HUES6 (cell line): ENCODE measurements at regions not wholly inside any gene's neighbourhood (a gene's known extent, or its start where the extent isn't known, plus 50 kb on each side); places are given as distances from the start of the nearest gene placed in this dataset.
"Not testable (repeated sequence)": the region's sequence is repeated elsewhere in the genome, so short reads cannot be mapped to it uniquely, and the experiment has no call there.

ENCODE experiments used
- H3K27ac ChIP-seq: 2 replicates; pipeline ENCODE4 v1.7.0; 2013; ENCODE audit warnings: low read depth, mild to moderate bottlenecking, low read length, inconsistent platforms
- H3K27me3 ChIP-seq: 2 replicates; pipeline ENCODE4 v1.6.1; 2013; ENCODE audit warnings: low read length; ENCODE audit not compliant: control insufficient read depth, insufficient read depth
- H3K36me3 ChIP-seq: 2 replicates; pipeline ENCODE4 v1.6.1; 2013; ENCODE audit warnings: low read length; ENCODE audit not compliant: control insufficient read depth, insufficient read depth
- H3K4me1 ChIP-seq: 2 replicates; pipeline ENCODE4 v1.6.1; 2013; ENCODE audit warnings: low read length; ENCODE audit not compliant: control insufficient read depth, insufficient read depth
- H3K4me3 ChIP-seq: 2 replicates; pipeline ENCODE4 v1.5.1; 2013; ENCODE audit warnings: low read depth, low read length
- H3K9ac ChIP-seq: one replicate; pipeline ENCODE4 v1.6.1; 2013; ENCODE audit warnings: mild to moderate bottlenecking, low read length
- H3K9me3 ChIP-seq: 2 replicates; pipeline ENCODE4 v1.6.1; 2013; ENCODE audit warnings: low read depth, low read length; ENCODE audit not compliant: control insufficient read depth, insufficient read depth

GRCh38 chr13:69020120-69020519 is 1087.5 kb upstream of the ATXN8OS start:
- Histone ChIP-seq H3K27ac (no peak overlapping the region), H3K36me3 (no peaks in the 10 kb centered on the region), H3K9ac (no peak overlapping the region), H3K4me1 (no peaks in the 10 kb centered on the region), H3K9me3 (0 out of 2 replicates have a peak, but pooled peaks cover 3% of the 10 kb centered on the region), H3K4me3 (no peak overlapping the region), H3K27me3 (no peaks in the 10 kb centered on the region)

GRCh38 chr13:69018173-69018572 is 1089.5 kb upstream of the ATXN8OS start:
- not testable (repeated sequence) for H3K4me1 ChIP-seq, H3K27ac ChIP-seq, H3K27me3 ChIP-seq, H3K36me3 ChIP-seq, H3K9me3 ChIP-seq, H3K9ac ChIP-seq, H3K4me3 ChIP-seq

- no peaks in the 10 kb centered on the region; the same call in 1 of the 2 replicates for H3K4me1 ChIP-seq
- no peaks in the 10 kb centered on the region for H3K9me3 ChIP-seq
- H3K27me3 ChIP-seq = no peaks in the 10 kb centered on the region
- H3K27ac ChIP-seq = no peak overlapping the region
- no peak overlapping the region for H3K9ac ChIP-seq
- no peak overlapping the region for H3K4me3 ChIP-seq
- H3K36me3 ChIP-seq = no peaks in the 10 kb centered on the region
These were observed 1096.8 kb upstream of the ATXN8OS start for GRCh38 chr13:69010789-69011188.

- Histone ChIP-seq H3K9ac (no peak overlapping the region), H3K27ac (no peak overlapping the region), H3K4me3 (no peak overlapping the region), H3K9me3 (no peaks in the 10 kb centered on the region), H3K27me3 (no peaks in the 10 kb centered on the region), H3K36me3 (no peaks in the 10 kb centered on the region), H3K4me1 (no peaks in the 10 kb centered on the region)
These were observed 1099.1 kb upstream of the ATXN8OS start for GRCh38 chr13:69008499-69008898.

GRCh38 chr13:68998056-68998455 is 1109.6 kb upstream of the ATXN8OS start:
- Histone ChIP-seq H3K9me3 (no peaks in the 10 kb centered on the region), H3K36me3 (no peaks in the 10 kb centered on the region), H3K4me3 (no peak overlapping the region), H3K27ac (no peak overlapping the region), H3K4me1 (peaks cover 7% of the 10 kb centered on the region; the same call in 1 of the 2 replicates), H3K9ac (no peak overlapping the region), H3K27me3 (no peaks in the 10 kb centered on the region)

- H3K4me3 ChIP-seq = no peak overlapping the region
- H3K36me3 ChIP-seq = no peaks in the 10 kb centered on the region
- no peak overlapping the region for H3K27ac ChIP-seq
- H3K9ac ChIP-seq = no peak overlapping the region
- H3K27me3 ChIP-seq = no peaks in the 10 kb centered on the region
- peaks cover 7% of the 10 kb centered on the region; the same call in 1 of the 2 replicates for H3K4me1 ChIP-seq
- H3K9me3 ChIP-seq = no peaks in the 10 kb centered on the region
These were observed 1111.0 kb upstream of the ATXN8OS start for GRCh38 chr13:68996668-68997025.

GRCh38 chr13:68995972-68996667 is 1111.5 kb upstream of the ATXN8OS start:
- Histone ChIP-seq H3K27ac (no peak overlapping the region), H3K9me3 (no peaks in the 10 kb centered on the region), H3K36me3 (no peaks in the 10 kb centered on the region), H3K27me3 (no peaks in the 10 kb centered on the region), H3K9ac (no peak overlapping the region), H3K4me3 (no peak overlapping the region), H3K4me1 (peaks cover 7% of the 10 kb centered on the region; the same call in 1 of the 2 replicates)

- Histone ChIP-seq H3K27me3 (no peaks in the 10 kb centered on the region), H3K9ac (no peak overlapping the region), H3K36me3 (no peaks in the 10 kb centered on the region), H3K27ac (no peak overlapping the region), H3K4me3 (no peak overlapping the region), H3K4me1 (peaks cover 7% of the 10 kb centered on the region; the same call in 1 of the 2 replicates), H3K9me3 (no peaks in the 10 kb centered on the region)
These were observed 1114.5 kb upstream of the ATXN8OS start for GRCh38 chr13:68993154-68993553.

GRCh38 chr13:68988176-68988575 is 1119.5 kb upstream of the ATXN8OS start:
- Histone ChIP-seq H3K9me3 (no peaks in the 10 kb centered on the region), H3K4me1 (no peaks in the 10 kb centered on the region), H3K27me3 (no peaks in the 10 kb centered on the region), H3K27ac (no peak overlapping the region), H3K9ac (no peak overlapping the region), H3K4me3 (no peak overlapping the region), H3K36me3 (no peaks in the 10 kb centered on the region)

- H3K4me3 ChIP-seq = no peak overlapping the region
- H3K9ac ChIP-seq = no peak overlapping the region
- no peaks in the 10 kb centered on the region for H3K4me1 ChIP-seq
- no peak overlapping the region for H3K27ac ChIP-seq
- H3K9me3 ChIP-seq = no peaks in the 10 kb centered on the region
- H3K27me3 ChIP-seq = no peaks in the 10 kb centered on the region
- no peaks in the 10 kb centered on the region for H3K36me3 ChIP-seq
These were observed 1120.0 kb upstream of the ATXN8OS start for GRCh38 chr13:68987585-68987984.

- no peak overlapping the region for H3K4me3 ChIP-seq
- H3K4me1 ChIP-seq = no peaks in the 10 kb centered on the region
- no peaks in the 10 kb centered on the region for H3K9me3 ChIP-seq
- H3K27me3 ChIP-seq = no peaks in the 10 kb centered on the region
- H3K9ac ChIP-seq = no peak overlapping the region
- no peak overlapping the region for H3K27ac ChIP-seq
- H3K36me3 ChIP-seq = no peaks in the 10 kb centered on the region
These were observed 1122.8 kb upstream of the ATXN8OS start for GRCh38 chr13:68984688-68985319.
